ENCODE measurements at regions not wholly inside any gene's neighbourhood (a gene's known extent, or its start where the extent isn't known, plus 50 kb on each side); places are given as distances from the start of the nearest gene placed in this dataset.
"Not testable (repeated sequence)": the region's sequence is repeated elsewhere in the genome, so short reads cannot be mapped to it uniquely, and the experiment has no call there.

GRCh38 chr19:22545751-22546150, 88.4 kb upstream of the ZNF492 start:
- DNase-seq (ENCODE audit: low spot score) = peak; percentile 28

- no peak for DNase-seq (ENCODE audit: low spot score)
These were observed 100.4 kb upstream of the ZNF492 start for GRCh38 chr19:22533761-22534160.

GRCh38 chr19:22532388-22533300, 101.5 kb upstream of the ZNF492 start:
- no peak for DNase-seq (ENCODE audit: low spot score)

GRCh38 chr19:22530042-22530441, 104.1 kb upstream of the ZNF492 start:
- DNase-seq (ENCODE audit: low spot score) = no peak

GRCh38 chr19:22528956-22529355, 105.2 kb upstream of the ZNF492 start:
- no peak for DNase-seq (ENCODE audit: low spot score)

- DNase-seq (ENCODE audit: low spot score) = no peak
These were observed 105.4 kb upstream of the ZNF98 start for GRCh38 chr19:22527554-22527953.

GRCh38 chr19:22526661-22527272, 104.6 kb upstream of the ZNF98 start:
- DNase-seq (ENCODE audit: low spot score) = no peak

GRCh38 chr19:22523940-22524339, 101.8 kb upstream of the ZNF98 start:
- DNase-seq (ENCODE audit: low spot score) = no peak

- DNase-seq (ENCODE audit: low spot score) = not testable (repeated sequence)
These were observed 97.4 kb upstream of the ZNF98 start for GRCh38 chr19:22519562-22519961.

- DNase-seq (ENCODE audit: low spot score) = no peak
These were observed 97.0 kb upstream of the ZNF98 start for GRCh38 chr19:22519152-22519551.

GRCh38 chr19:22517496-22518411, 95.6 kb upstream of the ZNF98 start:
- DNase-seq (ENCODE audit: low spot score) = no peak

- no peak for DNase-seq (ENCODE audit: low spot score)
These were observed 93.3 kb upstream of the ZNF98 start for GRCh38 chr19:22515435-22515834.

GRCh38 chr19:22503524-22503923, 81.4 kb upstream of the ZNF98 start:
- DNase-seq (ENCODE audit: low spot score) = no peak

GRCh38 chr19:22502766-22503165, 80.6 kb upstream of the ZNF98 start:
- DNase-seq (ENCODE audit: low spot score) = no peak

GRCh38 chr19:22498831-22499430, 76.8 kb upstream of the ZNF98 start:
- DNase-seq (ENCODE audit: low spot score) = not testable (repeated sequence)

GRCh38 chr19:22491746-22492145, 69.6 kb upstream of the ZNF98 start:
- DNase-seq (ENCODE audit: low spot score) = no peak

- DNase-seq (ENCODE audit: low spot score) = not testable (repeated sequence)
These were observed 61.4 kb upstream of the ZNF98 start for GRCh38 chr19:22483514-22483913.

- no peak for DNase-seq (ENCODE audit: low spot score)
These were observed 50.1 kb upstream of the ZNF98 start for GRCh38 chr19:22472180-22472637.
